HG02943 (cell line): ENCODE measurements at regions not wholly inside any gene's neighbourhood (a gene's known extent, or its start where the extent isn't known, plus 50 kb on each side); places are given as distances from the start of the nearest gene placed in this dataset.

ENCODE experiments used
- ATAC-seq: cut with Tn5 transposase; IDR thresholded peaks from one replicate; pipeline ENCODE4 v1.9.1; 2021; ENCODE audit warnings: mild to moderate bottlenecking, low read depth, moderate library complexity; ENCODE audit not compliant: unreplicated experiment

DNA sequence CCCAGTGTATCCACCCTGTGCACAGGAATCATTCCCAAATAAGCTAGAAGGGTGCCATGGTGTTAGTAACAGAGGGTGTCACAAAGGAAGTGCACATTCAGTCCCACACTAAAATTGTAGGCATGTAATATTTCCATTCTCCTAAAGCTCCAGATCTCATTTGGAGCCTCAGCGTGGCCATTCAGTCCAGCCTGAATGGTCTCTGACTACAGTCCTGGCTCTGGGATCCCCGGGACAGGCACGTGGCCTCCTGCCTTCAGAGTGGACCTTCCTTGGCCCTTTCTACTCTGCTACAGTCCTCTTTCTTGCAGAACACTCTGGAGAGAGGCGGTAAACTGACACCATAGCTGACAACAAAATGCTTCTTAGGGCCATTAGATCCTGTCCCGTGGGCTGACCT, 243.9 kb downstream of the IRX2 start:
- no peak for ATAC-seq

DNA sequence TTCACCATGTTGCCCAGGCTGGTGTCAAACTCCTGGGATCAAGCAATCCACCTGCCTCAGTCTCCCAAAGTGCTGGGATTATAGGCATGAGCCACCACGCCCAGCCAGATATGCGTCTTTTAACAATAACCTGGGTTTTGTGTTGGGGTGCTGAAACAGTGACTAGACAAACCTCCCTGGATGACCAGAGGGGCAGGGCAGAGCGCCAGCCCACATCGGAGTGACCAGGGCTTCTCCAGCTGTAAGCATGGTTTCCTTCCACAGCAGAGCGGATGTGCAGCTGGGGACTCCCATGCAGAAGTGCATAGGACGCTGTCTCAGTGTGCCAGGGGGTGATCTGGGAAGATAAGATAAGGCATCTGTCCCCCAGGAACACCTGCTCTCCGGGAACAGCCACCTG, 244.9 kb downstream of the IRX2 start:
- no peak for ATAC-seq

DNA sequence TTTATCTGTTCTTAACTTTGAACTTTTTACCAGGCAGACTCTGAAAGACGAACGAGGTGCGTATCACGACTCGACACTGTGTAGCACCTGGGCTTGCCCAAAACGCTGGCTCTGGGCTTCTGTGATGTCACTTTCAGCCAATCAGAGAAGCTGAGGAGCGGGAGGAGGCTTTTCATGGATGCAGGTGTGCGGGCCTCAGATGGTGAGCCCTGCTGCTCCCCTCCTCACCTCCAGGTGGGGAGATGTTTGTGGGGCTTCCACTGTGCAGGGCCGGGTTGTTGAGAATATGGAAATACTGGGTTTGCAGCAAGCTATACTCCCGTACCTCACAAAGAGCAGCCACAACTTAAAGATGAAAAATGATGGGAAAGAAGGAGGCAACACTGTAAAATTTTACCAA, 246.3 kb downstream of the IRX2 start:
- no peak for ATAC-seq

DNA sequence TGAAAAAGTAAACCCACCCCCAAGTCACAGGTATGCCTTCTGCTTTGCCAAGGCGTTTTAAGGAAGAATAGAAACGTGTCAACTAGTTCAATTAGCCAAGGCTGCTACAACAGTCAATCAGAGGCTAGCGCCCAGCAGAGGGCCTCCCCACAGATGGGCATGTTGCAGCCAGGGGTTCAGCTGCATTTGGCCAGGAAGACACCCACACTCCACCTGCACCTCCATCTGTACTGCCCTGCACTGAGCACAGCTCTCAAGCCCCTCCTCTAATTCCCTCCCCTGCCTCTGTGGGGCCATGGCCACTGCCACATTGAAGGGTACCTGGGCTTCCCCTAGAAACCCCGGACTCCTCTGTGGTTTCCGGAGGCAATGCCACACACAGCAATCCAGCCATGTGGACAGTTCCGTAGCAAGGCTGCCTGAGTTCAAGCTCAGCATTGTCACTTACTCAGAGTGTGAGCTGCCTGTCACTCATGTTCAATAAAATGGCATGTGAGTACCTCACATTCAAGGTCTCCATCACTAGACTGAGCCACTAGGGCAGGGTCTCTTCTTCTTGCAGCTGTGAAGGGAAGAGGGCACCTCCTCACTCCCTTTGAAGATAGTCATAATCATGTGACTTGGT, 248.4 kb downstream of the IRX2 start:
- no peak for ATAC-seq

DNA sequence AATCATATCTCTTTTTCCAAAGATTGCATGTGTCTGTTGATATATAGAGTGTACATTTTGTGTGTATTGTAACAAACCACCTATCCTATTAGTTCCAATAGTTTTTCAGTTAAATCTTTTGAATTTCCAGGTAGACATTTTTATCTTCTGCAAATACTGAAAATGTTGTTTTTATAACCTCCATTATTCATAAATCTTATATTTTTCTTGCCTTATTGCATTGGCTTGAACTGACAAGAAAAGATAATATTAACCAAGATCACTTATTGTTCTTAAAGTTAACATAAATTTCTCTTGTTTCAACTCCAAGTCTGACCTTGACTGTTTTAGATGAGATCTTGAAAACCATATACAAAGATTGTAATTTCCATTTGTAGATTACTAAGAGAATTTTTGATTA, 251.6 kb downstream of the IRX2 start:
- ATAC-seq, result no peak

DNA sequence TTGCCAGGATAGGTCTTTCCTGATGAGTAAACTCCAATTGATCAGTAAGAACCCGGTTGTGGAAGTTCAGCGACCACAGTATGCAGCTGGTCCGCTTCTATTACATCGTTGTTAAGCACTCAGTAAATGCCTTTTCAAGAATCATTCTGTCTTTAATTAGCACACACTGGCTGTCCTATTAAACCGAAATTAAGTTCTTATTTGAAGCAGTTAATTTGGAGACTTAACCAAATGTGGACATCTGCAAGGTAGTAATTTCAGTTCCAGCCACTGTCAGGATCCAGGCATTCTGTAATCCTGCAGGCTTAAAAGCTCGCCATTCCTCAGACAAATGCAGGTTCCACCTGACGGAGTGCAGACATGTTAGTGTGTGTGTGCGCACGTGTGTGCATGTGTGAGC, 254.6 kb downstream of the IRX2 start:
- no peak for ATAC-seq

DNA sequence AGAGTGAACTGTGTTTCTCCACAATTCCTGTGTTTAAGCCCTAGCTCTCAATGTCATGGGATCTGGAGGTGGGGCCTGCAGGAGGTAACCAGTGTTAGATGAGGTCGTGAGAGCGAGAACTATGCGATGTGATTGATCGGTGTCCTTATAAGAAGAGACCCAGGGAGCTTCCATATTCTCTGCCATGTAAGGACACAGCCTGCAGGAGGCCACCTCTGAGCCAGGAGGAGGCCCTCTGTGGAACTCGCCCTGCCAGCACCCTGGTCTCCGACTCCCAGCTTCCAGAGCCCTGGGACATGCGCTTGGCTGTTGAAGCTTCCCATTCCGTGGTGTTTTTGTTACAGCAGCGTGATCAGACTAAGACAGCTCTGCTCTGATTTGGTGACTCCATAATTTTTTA, 255.4 kb downstream of the IRX2 start:
- no peak for ATAC-seq

DNA sequence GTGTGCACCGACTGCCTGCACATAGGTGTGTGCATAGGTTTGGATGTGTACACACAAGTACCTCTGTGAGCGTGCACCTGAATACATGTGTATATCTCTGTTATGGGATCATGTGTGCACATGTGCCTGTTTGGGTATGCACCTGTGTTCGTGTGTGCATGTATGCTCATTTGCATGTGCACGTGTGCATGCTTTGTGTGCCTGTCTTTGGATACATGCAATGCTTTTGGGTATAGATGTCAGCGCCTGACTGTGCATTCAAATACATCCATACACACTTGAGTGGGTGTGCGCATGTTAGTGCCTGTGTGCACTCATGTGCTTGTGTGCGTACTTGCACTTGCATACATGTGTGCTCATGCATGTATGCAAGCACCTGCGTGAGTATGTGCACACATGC, 258.1 kb downstream of the IRX2 start:
- no peak for ATAC-seq

DNA sequence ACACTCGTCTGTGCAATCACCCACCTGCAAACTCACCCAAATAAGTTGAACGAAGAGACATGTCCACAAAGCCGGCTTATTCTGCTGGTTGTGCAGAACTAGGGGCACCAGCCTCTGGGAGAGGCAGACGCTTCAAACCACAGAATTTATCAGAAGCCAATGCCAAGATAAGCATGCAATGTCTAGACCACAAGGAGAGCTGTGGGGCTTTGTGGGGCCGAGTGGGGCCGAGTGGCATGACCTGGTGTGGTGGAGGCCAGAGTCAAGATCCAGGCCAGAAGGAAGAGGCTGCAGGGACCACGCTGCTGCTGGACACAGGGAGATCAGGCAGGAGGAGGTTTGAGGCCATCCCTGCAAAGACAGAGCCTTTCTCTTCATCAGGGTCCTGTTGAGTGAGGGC, 259.0 kb downstream of the IRX2 start:
- no peak for ATAC-seq

DNA sequence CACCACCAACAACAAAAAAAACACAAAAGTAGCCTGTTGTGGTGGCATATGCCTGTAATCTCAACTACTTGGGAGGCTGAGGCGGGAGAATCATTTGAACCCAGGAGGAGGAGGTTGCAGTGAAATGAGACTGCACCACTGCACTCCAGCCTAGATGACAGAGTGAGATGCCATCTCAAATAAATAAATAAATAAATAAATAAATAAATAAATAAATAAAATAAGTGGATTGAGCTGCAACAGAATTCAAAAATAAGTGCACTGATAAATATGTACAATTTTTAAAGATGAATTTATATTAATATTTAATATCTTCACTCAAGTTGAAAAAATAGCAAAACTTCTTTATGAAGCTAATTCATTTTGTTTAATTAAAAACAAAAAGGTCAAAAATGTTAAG, 259.6 kb downstream of the IRX2 start:
- ATAC-seq, result no peak

DNA sequence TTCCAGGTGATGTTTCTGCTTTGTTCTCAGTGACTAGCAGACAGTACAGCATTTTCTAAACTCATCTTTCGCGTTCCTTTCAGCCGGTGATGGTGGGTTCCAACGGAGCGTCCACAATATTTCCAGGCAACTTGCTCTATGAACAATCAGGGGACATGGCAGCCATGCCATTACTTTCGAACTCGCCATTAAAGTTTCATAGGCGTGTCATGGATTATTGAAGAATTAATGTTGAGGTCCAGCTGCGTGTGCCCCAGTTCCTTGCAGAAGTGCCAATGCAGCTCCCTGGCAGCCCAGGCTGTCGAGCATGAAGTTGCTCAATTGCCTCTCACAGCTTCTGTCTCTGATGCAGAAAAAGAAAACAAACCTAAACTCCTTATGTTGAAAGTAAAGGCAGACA, 262.2 kb downstream of the IRX2 start:
- ATAC-seq, result no peak

DNA sequence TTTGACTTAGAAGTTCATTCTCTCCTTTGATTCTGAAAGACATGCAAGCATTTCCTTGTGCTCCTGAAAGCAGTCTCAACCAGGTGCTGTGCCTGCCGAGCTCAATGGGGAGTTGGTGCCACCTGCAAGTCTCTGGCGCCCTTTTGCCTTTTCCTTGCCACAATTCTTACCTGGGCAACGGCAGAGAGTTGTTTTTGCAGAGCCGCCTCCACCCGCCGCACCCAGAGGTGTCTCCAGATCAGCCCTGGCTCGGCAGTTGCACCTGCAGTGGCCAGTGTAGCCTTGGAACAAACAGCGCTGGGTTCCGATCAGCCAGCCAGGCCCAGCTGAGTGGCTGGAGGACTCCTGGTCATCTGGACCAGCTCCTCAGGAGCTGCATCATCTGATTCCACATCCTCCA, 262.9 kb downstream of the IRX2 start:
- no peak for ATAC-seq

DNA sequence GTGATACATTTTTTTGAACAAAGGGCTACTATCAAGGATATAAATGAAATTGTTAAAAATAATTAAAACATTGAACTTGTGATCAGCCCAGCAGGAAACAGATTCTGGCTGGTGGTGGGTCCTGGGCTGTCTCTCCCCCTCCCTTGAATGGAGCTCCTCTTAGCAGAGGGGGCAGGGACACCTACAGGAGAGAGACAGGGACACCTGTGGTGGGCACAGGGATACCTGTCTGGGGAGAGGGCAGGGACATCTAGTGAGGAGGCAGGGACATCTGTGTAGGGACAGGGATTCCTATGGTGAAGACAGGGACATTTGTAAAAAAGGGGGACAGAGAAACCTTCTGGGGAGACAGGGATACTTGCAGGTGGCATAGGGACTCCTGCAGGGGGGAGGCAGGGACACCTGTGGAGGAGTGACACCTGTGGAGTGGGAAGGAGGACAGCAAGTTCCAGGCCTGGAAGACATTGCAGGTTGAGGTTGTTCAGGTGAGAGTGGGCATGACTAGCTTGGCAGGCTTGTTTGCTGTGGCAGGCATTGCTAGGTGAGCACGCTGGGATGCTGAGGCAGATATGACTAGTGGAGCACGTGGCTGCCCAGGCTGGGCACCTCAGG, 264.2 kb downstream of the IRX2 start:
- no peak for ATAC-seq

DNA sequence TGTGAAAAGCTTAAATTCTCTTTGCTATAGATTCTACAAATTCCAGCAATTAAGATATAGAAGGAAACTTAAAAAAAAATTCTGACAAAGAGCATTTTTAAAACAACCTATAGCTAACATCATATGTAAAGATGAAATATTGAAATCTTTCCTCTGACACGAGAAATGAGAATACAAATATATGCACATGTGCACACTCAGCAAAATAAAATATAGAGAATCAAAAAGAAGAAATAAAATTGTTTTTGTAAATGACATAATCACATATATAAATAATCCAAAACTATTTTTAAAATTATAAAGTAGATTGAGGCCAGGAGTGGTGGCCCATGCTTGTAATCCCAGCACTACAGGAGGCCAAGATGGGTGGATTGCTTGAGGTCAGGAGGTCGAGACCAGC, 265.1 kb downstream of the IRX2 start:
- ATAC-seq, result no peak

DNA sequence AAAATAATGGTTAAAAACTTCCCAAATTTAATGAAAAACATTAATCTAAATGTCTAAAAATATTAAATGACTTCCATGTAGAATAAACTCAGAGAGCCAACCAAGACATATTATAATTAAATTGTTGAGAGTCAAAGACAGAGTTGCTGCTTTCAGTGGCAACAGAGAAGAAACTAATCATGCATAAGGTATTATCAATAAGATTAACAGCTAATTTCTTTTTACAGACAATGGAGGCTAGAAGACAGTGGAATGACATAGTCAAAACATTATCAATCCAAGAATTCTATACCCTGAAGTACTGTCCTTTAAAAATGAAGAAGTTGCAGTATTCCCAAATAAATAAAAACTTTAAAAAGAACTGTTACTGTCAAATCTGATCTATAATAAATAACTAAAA, 268.7 kb downstream of the IRX2 start:
- ATAC-seq, result no peak

DNA sequence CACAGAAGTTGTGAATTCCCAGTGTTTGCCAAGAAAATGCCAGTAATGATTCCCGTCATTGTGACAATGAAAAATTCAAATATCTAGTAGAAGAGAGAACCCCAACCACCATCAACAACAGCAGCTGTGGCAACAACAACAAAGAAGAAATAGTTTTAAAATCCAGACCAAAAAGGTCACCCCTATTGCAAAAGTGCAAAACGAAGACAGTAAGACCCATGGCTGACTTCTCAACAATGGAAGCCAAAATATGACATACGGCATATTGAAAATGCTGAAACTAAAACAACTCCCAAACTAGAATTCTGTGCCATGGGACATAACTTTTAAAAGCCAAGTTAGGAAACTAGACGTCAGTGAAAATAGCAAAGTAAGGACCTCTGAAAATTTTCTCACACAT, 270.6 kb downstream of the IRX2 start:
- no peak for ATAC-seq

DNA sequence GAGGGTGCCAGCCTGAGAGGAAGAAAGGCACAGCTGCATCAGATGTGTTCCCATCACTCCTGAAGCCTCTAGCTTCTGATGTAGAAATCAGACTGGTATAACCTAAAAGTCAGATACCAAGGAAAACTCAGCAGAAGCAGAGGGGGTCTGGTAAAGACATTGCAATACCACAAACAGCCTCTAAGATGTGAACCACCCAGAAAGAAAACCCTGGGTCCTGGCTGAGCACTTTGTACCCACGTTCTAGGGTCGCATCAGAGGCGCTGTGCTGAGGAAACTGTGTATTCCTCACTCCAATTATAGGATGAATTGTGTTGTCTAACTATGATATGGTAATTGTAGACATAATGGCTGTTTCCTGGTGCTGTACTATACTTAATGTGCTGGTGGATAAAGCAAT, 275.6 kb downstream of the IRX2 start:
- ATAC-seq, result no peak

DNA sequence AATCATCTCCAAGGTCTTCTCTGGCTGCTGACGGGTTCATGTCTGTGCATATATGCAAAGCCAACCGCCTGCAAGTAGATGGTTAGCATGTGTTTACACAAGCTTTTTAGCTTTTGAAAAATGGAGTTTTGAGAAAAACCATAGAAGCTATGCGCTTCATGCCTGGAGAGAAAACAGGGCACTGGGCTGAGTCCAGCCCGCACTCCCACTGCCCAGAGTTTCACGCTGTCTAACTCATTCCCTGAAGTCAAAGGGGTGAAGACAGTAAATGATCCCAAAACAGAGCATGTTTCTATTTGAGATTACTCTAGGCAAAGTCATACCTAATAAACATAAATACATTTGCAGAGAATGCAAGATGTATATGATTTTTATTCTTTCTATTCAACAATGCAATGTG, 278.8 kb downstream of the IRX2 start:
- ATAC-seq, result no peak

DNA sequence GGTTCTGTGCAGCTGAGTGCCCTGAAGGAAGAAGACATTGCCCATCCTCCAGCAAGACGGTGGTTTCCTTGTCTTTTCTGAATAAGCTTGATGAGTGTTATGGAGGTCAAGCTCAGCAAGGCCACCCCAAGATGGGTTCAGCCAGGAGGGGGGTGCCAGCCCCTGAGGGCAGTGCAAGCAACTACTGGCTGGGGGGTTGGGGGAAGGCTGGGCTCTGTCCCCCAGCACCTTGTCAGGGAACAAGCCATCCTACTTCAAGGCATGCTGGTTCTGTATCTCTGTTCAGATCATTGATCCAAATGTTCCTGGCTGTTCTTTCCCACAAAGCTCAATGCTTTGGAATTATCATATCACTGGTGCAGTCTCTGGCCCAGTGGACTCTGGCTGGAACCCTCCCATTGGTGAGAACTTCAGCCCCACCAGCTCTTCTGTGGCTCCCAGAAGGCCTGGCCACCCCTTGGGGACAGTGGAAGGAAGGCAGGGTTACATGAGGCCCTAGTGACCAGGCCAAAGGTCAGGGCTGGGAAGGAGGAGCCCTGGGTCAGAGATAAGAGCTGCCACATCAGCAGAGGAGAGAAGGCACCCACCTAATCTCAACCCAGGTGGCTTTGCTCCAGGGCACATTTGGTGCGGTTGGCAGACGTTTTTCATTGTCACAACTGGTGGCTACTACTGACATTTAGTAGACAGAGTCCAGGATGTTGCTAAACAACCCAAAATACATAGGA, 280.2 kb downstream of the IRX2 start:
- no peak for ATAC-seq

DNA sequence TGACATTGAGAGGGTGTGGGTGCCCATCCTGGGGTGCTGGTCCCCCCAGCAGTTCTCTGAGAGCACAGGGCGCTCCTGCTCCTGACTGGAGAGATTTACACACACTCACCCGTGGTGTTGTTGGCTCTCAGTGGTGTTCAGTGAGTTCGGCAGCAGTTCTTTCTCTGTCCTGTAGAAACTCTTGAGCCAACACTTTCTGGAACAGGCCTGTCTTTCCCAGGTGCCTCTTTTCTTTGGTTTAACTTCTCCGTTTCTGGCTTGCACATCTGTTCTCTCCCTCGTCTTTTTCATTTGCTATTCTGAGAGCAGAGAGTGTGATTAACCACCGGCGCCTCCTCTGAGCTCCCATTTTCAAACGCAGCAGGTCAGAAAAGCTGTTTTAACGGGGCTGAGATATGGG, 284.5 kb downstream of the IRX2 start:
- no peak for ATAC-seq

DNA sequence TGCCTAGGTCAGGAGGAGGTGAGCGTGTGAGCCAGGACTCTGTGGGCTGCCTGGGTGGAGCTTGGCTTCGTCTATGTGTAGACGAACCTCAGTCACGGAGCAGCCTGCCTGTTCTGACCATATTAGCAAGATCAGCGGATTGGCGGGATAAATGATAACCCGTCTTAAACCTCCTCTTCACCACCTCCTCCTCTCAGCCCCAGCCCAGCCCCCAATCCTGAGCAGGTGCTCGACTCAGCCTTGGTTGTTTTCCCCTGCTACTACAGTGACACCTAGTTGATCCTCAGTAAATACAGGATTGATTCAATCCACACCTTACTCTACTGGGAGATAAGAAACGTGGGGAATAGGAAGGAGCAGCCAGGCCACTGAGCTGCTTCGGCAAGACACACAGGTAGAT, 286.1 kb downstream of the IRX2 start:
- no peak for ATAC-seq

DNA sequence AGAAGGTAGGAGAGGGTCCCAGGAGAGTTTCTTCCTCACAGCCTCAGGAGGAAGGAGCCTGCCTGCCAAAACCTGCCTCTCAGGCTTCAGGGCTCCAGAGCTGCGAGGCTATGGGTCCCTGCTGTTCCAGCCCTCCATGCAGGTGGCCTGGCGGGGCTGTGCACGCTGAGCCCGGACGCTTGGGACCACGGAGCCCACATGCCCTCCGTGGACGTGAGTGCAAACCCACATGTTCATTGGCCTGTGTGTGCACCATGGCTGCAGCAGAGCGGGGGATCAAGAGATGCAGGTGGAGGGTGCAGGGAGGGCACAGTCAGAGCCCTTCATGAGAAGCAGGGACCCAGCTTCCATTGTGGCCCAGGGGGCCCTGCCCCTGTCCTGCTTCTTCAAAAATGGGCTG, 287.3 kb downstream of the IRX2 start:
- ATAC-seq, result no peak
